Activated CD8-positive, alpha-beta memory T cell treated with anti-CD3 and anti-CD28 coated beads, Interleukin-2, amount 50 U/mL, for 1 hour (primary cell): ENCODE measurements at regions not wholly inside any gene's neighbourhood (a gene's known extent, or its start where the extent isn't known, plus 50 kb on each side); places are given as distances from the start of the nearest gene placed in this dataset.

ENCODE experiments used
- DNase-seq: peaks from one replicate; pipeline ENCODE4 v3.0.0-alpha.2; 2020; ENCODE audit errors: extremely low read depth

- DNase-seq = no peak
Measured at GRCh38 chr2:57804971-57805370, 241.6 kb upstream of the VRK2 start.

- DNase-seq = no peak
Measured at GRCh38 chr2:57806449-57806968, 240.1 kb upstream of the VRK2 start.

GRCh38 chr2:57809230-57809629, 237.4 kb upstream of the VRK2 start:
- DNase-seq = no peak

- DNase-seq = no peak
Measured at GRCh38 chr2:57821088-57821487, 225.5 kb upstream of the VRK2 start.

GRCh38 chr2:57828221-57828620, 218.4 kb upstream of the VRK2 start:
- no peak for DNase-seq

DNA sequence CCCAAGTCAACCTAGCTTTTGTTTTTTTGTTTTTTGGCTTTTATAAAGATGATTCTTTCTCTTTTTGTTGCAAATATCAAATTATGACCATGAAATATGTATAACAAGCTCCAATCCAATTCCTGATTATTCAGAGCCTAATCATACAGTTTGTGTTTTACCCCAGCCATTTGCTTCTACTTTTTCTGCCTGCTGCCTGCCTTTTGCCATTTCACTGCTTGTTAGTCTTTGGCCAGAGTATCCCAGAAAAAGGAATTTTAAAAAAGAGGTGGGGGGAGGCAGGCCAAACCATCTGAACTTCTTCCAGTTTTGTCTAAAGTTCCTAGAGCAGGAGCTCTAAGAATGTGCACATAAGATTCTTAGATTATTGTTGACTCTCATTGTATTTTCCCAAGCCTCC, 211.9 kb upstream of the VRK2 start:
- DNase-seq = no peak

DNA sequence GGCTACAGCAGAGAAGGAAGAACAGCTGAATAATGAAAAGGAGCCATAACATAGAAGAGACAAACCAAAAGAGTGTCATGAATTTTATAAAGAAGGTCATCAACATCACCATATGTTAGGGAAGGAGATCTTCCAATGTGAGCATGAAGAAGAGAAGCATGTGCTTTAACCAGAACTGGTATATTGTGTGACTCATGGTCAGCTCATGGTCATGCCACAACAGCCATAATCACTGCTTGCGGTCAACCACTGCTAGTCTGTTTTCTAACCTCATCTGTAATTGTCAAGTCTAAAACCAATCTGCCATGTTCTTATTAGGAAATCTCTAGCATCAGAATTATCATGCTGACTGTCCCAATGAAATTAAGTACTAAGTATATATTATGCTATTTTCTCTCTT, 204.1 kb upstream of the VRK2 start:
- no peak for DNase-seq

GRCh38 chr2:57843158-57843557, 203.4 kb upstream of the VRK2 start:
- no peak for DNase-seq

DNA sequence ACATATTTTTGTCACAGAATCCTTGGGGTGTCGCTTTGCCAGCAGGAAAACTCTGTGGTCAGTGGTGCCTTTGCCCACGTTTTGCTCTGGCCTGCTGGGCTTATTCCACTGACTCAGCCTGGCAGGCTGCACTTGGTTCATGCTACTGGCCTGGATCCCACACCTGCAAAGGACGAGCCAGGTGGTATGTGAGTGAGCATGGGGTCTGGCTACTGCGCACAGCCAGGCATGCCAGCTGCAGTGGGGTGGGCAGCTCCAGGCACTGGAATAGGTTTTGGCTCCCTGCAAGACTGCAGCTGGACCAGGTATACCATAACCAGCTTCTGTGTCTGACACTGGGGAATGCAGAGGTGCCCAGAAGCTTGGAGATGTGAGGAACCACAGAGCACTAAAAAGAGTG, 197.9 kb upstream of the VRK2 start:
- DNase-seq = no peak

DNA sequence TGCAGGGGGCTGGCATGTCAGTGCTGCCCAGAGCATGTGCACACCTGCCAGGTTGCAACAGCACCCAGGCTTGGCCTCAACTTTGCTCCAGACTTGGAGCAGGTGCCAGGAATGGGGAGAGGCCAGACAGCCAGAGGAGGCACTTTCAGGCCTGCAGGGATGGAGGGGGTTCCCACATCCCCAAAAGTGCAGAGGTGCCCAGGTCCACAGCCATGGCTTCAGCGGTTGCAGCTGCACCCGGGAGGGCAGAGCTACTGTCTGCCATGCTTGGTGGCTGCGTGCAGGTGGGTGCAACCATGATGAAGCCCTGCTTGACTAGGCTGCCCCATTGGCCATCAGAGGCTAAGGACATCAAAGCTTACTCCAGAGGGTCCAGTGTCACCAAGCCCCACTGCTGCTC, 196.8 kb upstream of the VRK2 start:
- no peak for DNase-seq

DNA sequence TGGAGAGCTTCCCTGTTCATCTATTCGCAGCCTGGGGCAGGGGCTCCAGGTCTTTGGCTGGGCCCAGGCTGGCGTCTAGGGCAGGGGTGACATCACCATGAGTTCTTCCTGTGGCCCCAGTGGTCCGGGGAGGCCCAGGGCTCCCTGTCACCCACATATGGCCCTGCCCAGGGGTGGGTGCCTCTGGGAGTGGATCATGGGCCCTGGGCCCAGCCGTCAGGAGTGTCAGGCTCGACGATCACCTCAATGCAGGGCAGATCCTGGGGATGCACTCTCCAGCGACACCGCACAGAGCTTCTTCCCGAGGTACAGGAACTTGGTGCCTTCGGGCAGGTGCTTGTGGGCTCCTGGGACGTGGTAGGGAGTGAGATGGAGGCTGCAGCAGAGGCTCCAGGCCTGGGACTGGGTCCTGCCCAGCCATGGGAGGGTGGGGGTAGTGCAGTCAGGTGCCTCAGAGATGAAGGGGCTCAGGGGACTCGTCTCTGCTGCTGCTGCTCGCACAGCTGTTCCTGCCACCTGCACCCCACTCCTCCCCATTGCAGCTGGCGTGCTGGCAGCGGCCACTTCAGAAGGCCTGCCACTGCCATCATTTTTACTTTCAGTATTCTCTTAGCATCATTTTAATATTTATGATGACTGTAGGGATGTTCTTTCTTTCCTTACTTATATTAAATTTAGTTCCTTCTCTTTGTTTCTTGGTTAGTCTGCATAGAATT, 196.0 kb upstream of the VRK2 start:
- DNase-seq = no peak

GRCh38 chr2:57855212-57855611, 191.4 kb upstream of the VRK2 start:
- DNase-seq = no peak

DNA sequence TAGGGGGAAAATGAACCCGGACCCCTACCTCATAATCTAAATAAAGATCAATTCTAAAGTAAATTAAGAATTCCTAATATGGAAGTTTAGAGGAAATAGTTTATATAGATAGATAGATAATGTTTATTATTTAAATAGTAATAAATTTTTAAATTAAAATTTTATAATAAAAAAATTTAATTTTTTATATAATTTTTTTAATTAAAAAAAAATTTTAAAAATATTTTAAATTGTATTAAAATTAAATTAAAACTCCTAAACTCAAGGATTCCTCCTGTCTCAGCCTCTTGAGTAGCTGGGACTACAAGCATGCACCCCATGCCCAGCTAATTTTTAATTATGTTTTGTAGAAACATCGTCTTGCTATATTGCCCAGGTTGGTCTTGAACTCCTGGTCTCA, 186.9 kb upstream of the VRK2 start:
- DNase-seq = no peak

DNA sequence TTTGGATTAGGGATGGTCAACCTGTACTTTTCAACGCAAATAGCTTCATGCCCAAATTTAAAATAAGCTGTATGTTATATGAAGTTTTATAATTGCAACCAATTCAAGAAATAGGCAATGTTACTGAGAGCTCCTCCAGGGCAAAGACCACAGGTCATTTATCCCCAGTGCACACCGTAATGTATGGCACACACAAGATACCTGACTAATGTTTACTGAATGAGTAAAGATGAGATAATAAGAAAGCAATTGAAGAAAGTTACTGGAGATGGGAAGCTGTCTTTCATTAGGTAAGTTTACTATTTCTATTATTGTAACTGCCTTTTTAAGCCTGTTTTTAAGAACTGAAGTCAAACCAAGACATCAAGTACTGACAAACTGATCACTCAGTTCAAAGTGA, 184.5 kb upstream of the VRK2 start:
- no peak for DNase-seq

- DNase-seq = no peak
Measured at GRCh38 chr2:57862727-57863126, 183.9 kb upstream of the VRK2 start.

DNA sequence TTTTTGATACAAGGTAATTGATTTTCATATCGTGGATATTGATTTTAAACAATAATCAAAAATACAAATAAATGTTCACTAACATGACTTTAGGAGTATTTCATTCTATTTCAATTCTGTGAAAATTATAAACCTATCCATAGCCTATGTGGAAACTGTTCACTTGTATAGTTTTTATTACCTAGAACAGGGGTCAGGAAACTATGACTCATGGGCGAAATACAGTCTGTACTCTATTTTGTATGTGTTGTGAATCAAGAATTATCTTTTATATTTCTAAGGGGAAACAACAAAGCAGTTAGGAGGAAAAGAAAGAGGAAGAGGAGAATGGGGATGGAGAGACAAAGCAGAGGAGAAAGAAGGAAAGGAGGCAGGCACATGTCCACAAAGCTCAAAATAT, 181.7 kb upstream of the VRK2 start:
- no peak for DNase-seq

GRCh38 chr2:57867730-57868129, 178.9 kb upstream of the VRK2 start:
- DNase-seq = no peak

DNA sequence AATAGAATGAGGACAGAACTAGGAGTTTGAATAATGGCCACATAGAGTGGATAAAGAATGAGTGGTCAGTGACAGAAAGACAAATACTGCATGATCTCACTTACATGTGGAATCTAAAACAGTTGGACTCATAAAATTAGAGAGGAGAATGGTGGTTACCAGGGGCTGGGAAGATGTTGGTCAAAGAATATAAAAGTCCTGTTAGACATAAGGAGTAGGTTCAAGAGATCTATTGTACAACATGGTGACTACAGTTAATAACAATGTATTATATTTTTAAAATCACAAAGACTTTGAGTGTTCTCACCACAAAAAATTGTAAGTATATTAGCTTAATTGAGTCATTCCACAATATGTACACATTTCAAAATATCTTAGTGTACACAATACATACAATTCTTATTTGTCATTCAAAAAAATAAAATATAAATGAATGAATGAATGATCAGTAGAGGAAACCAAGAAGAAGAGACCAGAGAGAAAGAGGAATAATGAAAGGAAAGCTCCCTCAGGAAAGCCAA, 177.9 kb upstream of the VRK2 start:
- DNase-seq = no peak

- DNase-seq = no peak
Measured at GRCh38 chr2:57869758-57870344, 176.8 kb upstream of the VRK2 start.

DNA sequence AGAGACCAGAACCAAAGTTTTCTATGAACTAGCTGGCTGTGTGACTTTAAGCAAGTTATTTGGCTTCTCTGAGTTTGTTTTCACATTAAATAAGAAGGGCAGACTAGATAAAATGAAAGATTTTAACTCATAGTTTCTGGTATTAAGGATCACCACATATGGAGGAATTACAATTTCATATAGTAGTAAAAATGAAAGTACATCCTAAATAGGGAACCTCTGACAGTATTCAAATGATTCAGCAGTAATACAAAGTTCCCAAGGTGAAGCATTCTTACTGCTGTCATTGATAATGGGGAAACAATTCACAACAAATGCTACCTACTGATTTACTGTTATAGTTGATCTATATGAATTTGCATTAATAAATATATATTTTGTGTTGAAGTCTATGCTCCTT, 170.3 kb upstream of the VRK2 start:
- no peak for DNase-seq

DNA sequence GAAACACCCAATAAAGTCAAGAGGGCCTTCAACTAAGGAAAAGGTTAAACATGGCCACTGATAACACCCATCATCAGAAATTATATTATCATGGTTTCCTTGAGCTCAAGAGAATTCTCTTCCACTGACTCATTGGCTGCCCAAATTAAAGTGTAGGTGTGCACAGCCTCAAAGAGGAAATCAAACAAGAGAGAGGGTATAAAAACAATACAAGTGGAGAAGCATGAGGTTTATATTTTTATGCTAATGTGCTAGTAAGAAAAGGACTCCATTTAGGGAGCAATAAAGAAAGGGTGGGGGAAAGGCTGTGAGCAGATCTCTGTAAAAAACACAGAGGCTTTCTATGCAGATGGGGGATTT, 168.8 kb upstream of the VRK2 start:
- no peak for DNase-seq

- no peak for DNase-seq
Measured at GRCh38 chr2:57878171-57878865, 168.3 kb upstream of the VRK2 start.

GRCh38 chr2:57878866-57879210, 167.8 kb upstream of the VRK2 start:
- DNase-seq = no peak
